Forelimb muscle (tissue), 1 donor: ENCODE measurements at regions not wholly inside any gene's neighbourhood (a gene's known extent, or its start where the extent isn't known, plus 50 kb on each side); places are given as distances from the start of the nearest gene placed in this dataset.

Experiments
- DNase-seq: peaks from one replicate; pipeline ENCODE4 v3.0.0-alpha.2; 2013; ENCODE audit warnings: low read depth

GRCh38 chr9:108188482-108188881 is 667.3 kb downstream of the ACTL7B start:
- DNase-seq = no peak

- DNase-seq = peak; percentile 76
These were observed 669.0 kb downstream of the ACTL7B start for GRCh38 chr9:108186642-108187395.

DNA sequence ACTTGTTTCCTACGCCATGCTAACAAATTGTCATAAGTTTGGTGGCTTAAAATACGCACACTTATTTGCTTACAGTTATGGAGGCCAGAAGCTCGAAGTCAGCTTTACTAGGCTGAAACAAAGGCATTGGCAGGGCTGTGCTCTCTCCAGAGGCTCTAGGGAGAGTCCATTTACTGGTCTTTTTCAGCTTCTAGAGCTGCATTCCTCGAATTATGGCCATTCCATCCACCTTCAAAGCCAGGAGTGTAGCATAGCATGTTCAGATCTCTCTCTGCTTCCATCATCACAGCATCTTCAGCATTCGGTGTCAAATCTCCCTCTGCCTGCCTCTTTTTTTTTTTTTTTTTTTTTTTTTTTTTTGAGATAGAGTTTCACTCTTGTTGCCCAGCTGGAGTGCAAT is 670.2 kb downstream of the ACTL7B start:
- no peak for DNase-seq

GRCh38 chr9:108184941-108185340 is 670.8 kb downstream of the ACTL7B start:
- DNase-seq = no peak

- no peak for DNase-seq
These were observed 671.8 kb downstream of the ACTL7B start for GRCh38 chr9:108184009-108184408.

GRCh38 chr9:108182950-108183381 is 672.8 kb downstream of the ACTL7B start:
- DNase-seq = no peak

- no peak for DNase-seq
These were observed 673.5 kb downstream of the ACTL7B start for GRCh38 chr9:108182270-108182669.

- DNase-seq = no peak
These were observed 674.3 kb downstream of the ACTL7B start for GRCh38 chr9:108181441-108181840.

- DNase-seq = no peak
These were observed 675.2 kb downstream of the ACTL7B start for GRCh38 chr9:108180541-108180940.

DNA sequence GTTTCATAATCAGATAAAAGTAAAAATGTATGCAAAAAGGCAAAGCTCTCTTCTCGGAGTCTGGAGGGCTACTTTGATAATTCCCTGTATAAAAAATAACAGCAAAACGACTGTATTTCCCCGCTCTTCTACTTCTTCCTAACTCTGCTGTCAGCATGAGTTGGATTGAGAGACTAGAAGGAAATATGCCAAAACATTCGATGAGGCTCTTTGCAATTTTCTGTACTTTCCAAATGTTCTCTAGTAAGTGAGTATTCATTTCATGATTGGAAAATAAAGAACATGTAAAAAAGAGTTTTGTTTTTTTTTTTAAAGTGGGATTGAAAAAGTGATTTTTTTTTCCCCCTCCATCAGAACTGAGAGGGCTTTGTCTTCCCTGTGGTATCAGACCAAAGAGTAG is 677.5 kb downstream of the ACTL7B start:
- peak; percentile 49 for DNase-seq

DNA sequence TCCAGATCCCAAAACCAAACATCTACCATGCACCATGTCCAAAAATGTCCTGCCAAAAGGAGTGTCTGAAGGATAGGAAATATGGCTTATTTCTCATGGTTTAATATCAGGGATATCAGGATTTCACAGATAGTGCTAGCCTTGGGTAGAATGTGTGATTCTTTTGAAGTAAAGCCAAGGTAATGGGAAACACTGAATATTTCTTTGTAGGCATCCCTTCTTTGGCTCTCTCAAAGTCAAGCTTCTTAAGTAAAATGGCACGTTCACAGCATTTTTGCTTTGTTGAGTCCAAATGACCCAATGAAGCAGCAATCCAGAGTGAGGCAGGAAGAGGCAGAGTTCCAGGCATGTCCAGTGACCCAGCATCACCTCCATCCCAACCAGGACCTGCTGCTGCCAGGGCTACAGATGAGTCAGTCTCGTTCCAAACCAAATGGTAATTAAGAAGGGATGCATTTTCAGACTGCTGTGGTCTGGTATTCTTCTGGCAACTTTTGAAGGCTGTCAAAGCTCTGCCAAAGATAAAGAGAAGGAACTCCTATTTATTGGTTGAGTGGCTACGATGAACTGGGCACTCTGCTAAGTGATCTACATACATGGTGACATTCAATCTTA is 678.8 kb upstream of the KLF4 start:
- no peak for DNase-seq

DNA sequence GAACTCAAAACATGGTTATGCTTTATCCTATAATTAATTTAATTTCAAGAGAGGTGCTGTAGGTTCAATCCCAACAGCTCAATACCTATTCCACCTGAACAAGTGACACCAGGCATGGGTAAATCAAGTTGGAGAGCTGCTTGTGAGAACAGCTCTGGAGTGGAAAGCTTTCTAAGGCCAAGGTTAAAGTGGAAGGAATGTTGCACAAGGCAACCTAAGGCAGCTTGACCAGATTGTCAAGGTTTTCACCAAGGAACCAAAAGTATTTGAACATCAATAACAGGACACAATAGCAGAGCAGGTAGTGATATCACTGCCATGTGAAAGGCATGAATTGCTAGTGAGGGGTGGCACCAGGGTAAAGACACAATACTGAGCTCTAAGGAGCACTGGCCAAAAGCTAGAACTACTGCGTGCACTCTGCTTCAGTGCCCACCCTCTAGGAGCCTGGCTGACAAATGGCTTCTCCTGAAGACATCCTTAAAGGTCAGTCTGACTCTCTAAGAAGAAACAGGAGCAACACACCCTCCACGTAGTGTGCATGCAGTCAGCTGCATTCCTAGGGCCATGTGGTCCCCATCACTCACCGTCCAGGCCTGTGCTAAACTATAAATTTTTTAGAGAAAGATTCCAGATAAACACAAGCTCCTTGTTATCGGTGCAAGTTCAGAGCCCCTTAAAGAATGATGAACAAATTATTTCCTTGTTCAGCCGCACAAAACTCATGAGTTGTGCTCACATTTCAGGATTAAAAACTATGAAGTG is 677.7 kb upstream of the KLF4 start:
- no peak for DNase-seq

DNA sequence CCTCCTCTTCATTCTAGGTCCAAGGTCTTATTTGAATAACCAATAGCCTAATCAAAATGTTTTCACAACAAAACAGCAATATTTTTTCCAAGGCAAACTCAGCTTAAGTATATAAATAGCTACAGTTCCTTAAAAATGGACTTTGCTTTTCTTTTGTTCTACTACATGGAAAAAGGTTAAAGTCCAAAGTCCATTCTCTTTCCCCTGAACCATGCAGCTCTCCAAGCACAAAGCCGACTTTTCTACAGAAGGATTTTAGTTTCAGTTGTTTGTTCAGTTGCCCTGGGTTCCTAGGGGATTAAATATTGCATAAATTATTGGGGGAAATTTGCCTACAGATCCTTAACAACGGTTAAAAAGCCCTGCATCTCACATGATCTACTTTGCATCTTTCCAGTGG is 677.0 kb upstream of the KLF4 start:
- DNase-seq = no peak

DNA sequence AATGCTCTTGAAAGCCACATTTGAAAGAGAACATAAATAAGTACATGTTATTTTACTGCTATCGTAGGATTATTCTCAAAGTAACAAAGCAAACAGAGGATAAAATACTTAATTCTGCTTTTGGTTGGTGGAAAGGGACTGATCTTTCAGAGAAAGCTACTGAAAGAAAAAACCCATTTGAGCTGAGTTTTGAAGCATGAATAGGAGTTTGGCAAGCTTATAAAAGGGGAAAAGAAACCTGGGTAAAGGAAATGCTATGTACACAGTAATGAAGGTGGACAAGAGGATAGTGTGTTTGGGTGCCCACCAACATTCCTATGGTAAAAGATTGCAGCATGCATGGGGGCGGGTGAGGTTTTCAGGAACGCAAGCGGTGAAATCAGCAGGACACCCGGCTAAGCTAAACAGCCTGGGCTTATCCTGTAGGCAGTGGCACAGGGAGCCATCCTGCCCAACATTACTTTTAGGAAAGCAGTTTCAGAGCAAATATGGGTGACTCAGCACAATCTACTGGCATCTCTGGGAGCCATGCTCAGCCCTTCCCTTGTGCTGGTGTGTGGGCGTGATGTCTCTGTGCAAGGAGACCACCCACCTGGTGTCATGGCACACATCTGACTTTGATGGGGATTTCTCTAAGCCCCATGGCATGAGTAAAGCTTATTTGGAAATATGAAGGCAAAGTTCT is 673.9 kb upstream of the KLF4 start:
- no peak for DNase-seq

- no peak for DNase-seq
These were observed 673.1 kb upstream of the KLF4 start for GRCh38 chr9:108162664-108163063.

GRCh38 chr9:108161503-108161902 is 671.9 kb upstream of the KLF4 start:
- DNase-seq = no peak

DNA sequence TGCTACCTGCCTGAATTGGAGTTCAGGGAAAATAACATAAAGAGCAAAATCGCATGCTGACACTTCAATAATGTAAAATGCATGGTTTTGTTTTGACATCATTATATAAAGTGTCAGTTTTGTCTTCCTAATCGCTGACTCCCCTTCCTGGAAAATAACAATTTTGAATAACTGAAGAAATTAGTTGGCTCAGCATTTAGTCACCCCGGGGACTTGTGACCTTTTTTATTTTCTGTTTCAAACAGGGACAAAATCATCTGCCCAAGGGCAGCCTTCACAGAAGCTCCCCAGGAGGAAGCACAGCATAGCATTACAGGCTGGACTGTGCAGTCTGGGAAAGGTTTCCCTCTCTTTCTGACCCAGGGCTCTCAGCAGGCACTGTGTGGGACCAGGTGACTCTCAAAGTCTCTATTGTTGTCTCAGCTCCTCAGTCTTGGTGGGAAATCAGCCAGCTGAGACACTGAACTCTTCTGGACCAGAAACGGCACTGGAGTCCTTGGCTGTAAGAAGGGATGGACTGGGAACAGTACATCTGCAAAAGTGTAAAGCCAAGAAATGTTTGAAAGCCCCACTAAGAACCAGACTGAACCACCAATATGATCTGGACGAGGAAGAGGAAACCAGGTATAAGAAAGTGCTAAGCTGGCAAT is 671.3 kb upstream of the KLF4 start:
- no peak for DNase-seq

- no peak for DNase-seq
These were observed 670.5 kb upstream of the KLF4 start for GRCh38 chr9:108160039-108160438.

GRCh38 chr9:108158236-108158995 is 668.8 kb upstream of the KLF4 start:
- no peak for DNase-seq

- no peak for DNase-seq
These were observed 666.9 kb upstream of the KLF4 start for GRCh38 chr9:108156270-108156998.
